Rectal smooth muscle tissue (tissue), 1 donor: ENCODE measurements at regions not wholly inside any gene's neighbourhood (a gene's known extent, or its start where the extent isn't known, plus 50 kb on each side); places are given as distances from the start of the nearest gene placed in this dataset.

ENCODE experiments used
- H3K27ac ChIP-seq: one replicate; pipeline ENCODE4 v1.7.0; 2013; ENCODE audit warnings: low read depth, low read length, inconsistent platforms
- H3K27me3 ChIP-seq: one replicate; pipeline ENCODE4 v1.7.0; 2013; ENCODE audit warnings: low read length; ENCODE audit not compliant: control insufficient read depth, insufficient read depth
- H3K36me3 ChIP-seq: one replicate; pipeline ENCODE4 v1.7.0; 2013; ENCODE audit warnings: low read length; ENCODE audit not compliant: control insufficient read depth, insufficient read depth
- H3K4me1 ChIP-seq: one replicate; pipeline ENCODE4 v1.7.0; 2013; ENCODE audit warnings: low read length; ENCODE audit not compliant: control insufficient read depth, insufficient read depth
- H3K4me3 ChIP-seq: one replicate; pipeline ENCODE4 v1.7.0; 2013; ENCODE audit warnings: low read length
- H3K9ac ChIP-seq: one replicate; pipeline ENCODE4 v1.7.0; 2013; ENCODE audit warnings: low read length

- Histone ChIP-seq H3K27ac (no peak overlapping the region), H3K36me3 (no peaks in the 10 kb centered on the region), H3K9ac (no peak overlapping the region), H3K4me3 (no peak overlapping the region), H3K4me1 (no peaks in the 10 kb centered on the region), H3K27me3 (no peaks in the 10 kb centered on the region)
Measured at GRCh38 chr12:116484807-116485206, 74.4 kb upstream of the MAP1LC3B2 start.

DNA sequence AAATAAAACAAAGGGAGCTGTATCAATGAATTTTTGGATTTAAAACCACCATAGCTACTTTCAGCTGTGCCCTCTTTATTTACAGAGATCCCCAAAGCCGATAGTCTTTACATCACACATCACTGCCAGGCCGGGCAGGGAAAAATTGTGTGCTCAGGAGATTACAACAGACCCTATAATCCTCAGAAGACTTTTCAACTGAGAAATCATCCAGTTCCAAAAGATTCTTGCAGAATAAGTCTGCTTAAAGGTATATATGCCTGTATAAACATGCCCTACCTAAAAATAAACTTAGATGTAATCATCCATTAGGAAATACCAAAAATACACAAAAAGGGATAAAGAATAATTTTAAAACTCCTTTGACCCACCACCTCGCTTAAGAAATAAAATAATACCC, 70.1 kb upstream of the MAP1LC3B2 start:
- no peak overlapping the region for H3K9ac ChIP-seq
- no peaks in the 10 kb centered on the region for H3K36me3 ChIP-seq
- no peaks in the 10 kb centered on the region for H3K4me1 ChIP-seq
- no peak overlapping the region for H3K27ac ChIP-seq
- H3K27me3 ChIP-seq = no peaks in the 10 kb centered on the region
- H3K4me3 ChIP-seq = no peak overlapping the region

- no peaks in the 10 kb centered on the region for H3K36me3 ChIP-seq
- no peaks in the 10 kb centered on the region for H3K27me3 ChIP-seq
- H3K27ac ChIP-seq = no peak overlapping the region
- H3K4me1 ChIP-seq = no peaks in the 10 kb centered on the region
- H3K4me3 ChIP-seq = no peak overlapping the region
- H3K9ac ChIP-seq = no peak overlapping the region
Measured at GRCh38 chr12:116490471-116490870, 68.7 kb upstream of the MAP1LC3B2 start.

DNA sequence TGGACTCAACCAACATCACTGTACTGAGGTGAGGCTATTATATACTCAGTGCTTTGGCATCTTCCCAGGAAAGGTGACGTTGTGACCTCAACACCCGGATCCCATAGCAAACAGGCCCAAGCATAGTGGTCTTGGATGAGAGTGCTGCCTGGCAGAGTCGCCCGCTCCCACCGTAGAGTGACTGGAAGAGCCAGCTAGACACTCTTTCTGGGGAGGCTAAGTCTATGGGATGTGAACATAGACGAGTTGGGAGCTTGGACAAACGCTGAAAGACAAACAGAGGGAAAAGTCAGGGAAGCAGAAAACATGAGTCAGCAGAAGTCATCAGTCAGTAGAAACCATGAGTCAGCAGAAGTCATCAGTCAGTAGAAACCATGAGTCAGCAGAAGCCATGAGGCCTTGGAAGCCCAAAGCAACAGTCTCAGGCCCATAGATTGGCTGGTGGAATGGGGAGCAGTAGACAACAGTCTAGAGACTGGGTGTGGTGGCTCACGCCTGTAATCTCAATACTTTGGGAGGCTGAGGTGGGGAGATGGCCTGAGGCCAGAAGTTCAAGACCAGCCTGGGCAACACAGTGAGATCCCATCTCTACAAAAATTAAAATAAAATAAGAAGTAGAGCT, 66.4 kb upstream of the MAP1LC3B2 start:
- Histone ChIP-seq H3K27me3 (no peaks in the 10 kb centered on the region), H3K36me3 (no peaks in the 10 kb centered on the region), H3K9ac (no peak overlapping the region), H3K4me3 (no peak overlapping the region), H3K27ac (no peak overlapping the region), H3K4me1 (no peaks in the 10 kb centered on the region)

- no peak overlapping the region for H3K9ac ChIP-seq
- H3K4me3 ChIP-seq = no peak overlapping the region
- H3K27me3 ChIP-seq = no peaks in the 10 kb centered on the region
- no peak overlapping the region for H3K27ac ChIP-seq
- H3K4me1 ChIP-seq = no peaks in the 10 kb centered on the region
- no peaks in the 10 kb centered on the region for H3K36me3 ChIP-seq
Measured at GRCh38 chr12:116495260-116495659, 63.9 kb upstream of the MAP1LC3B2 start.

DNA sequence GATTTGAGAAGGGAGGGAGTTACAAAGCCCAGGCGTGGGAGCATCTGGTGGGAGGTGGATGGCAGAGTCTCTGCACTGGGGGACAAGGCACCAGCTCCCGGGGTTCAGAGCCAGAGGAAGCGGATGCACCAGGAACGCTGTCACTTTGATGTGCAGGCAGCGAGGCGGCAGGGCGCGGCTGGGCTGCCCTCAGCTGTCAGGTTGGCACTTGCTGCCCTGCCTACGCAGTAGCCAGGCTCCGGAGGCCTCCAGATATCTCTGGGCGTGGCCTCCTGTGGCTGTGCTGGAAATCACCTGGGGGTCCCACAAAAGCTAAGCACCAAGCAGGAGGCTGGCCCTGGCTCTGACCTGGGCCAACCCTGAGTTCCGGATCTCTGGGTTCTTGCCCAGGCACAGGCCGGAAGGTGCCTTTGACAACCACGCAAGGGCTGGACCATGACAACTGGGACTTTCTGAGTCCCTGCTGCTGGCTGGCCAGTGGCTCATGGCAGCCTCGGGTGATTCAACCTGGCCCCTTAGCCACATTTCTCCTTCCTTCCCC, 62.1 kb upstream of the MAP1LC3B2 start:
- no peaks in the 10 kb centered on the region for H3K4me1 ChIP-seq
- no peaks in the 10 kb centered on the region for H3K36me3 ChIP-seq
- no peak overlapping the region for H3K9ac ChIP-seq
- no peak overlapping the region for H3K4me3 ChIP-seq
- H3K27me3 ChIP-seq = no peaks in the 10 kb centered on the region
- no peak overlapping the region for H3K27ac ChIP-seq

GRCh38 chr12:116498471-116498870, 60.7 kb upstream of the MAP1LC3B2 start:
- no peak overlapping the region for H3K27ac ChIP-seq
- H3K9ac ChIP-seq = no peak overlapping the region
- no peaks in the 10 kb centered on the region for H3K36me3 ChIP-seq
- H3K27me3 ChIP-seq = no peaks in the 10 kb centered on the region
- no peak overlapping the region for H3K4me3 ChIP-seq
- H3K4me1 ChIP-seq = no peaks in the 10 kb centered on the region

GRCh38 chr12:116502141-116502725, 56.9 kb upstream of the MAP1LC3B2 start:
- H3K4me1 ChIP-seq = no peaks in the 10 kb centered on the region
- no peaks in the 10 kb centered on the region for H3K36me3 ChIP-seq
- H3K27ac ChIP-seq = no peak overlapping the region
- H3K4me3 ChIP-seq = no peak overlapping the region
- no peaks in the 10 kb centered on the region for H3K27me3 ChIP-seq
- no peak overlapping the region for H3K9ac ChIP-seq

DNA sequence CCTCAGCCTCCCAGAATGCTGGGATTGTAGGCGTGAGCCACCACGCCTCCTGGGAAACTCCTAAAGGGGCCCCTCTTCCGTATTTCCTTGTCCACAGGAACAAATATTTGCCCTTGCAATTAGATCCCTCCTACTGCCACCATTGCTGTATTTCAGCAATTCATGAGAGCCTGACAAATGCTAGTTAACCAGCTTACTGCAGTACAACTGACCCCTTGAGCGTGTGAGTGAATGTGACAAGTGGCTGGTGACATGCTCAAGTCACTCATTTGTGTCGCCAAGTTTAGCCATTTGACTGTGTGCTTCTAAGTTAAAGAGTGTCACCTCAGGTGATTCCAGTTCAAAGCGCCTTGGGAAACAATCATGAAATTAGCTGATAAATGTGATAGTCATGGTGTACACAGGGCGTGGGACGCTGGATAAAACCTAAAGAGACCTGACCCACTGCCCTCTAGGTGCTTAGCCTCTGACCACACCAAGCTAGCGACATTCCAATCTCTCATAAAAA, 56.1 kb upstream of the MAP1LC3B2 start:
- H3K27ac ChIP-seq = no peak overlapping the region
- H3K36me3 ChIP-seq = no peaks in the 10 kb centered on the region
- no peak overlapping the region for H3K4me3 ChIP-seq
- no peak overlapping the region for H3K9ac ChIP-seq
- H3K27me3 ChIP-seq = no peaks in the 10 kb centered on the region
- H3K4me1 ChIP-seq = peaks cover 2% of the 10 kb centered on the region

GRCh38 chr12:116504438-116504837, 54.7 kb upstream of the MAP1LC3B2 start:
- peaks cover 3% of the 10 kb centered on the region for H3K4me1 ChIP-seq
- no peak overlapping the region for H3K27ac ChIP-seq
- no peaks in the 10 kb centered on the region for H3K27me3 ChIP-seq
- H3K4me3 ChIP-seq = no peak overlapping the region
- H3K9ac ChIP-seq = no peak overlapping the region
- H3K36me3 ChIP-seq = no peaks in the 10 kb centered on the region

DNA sequence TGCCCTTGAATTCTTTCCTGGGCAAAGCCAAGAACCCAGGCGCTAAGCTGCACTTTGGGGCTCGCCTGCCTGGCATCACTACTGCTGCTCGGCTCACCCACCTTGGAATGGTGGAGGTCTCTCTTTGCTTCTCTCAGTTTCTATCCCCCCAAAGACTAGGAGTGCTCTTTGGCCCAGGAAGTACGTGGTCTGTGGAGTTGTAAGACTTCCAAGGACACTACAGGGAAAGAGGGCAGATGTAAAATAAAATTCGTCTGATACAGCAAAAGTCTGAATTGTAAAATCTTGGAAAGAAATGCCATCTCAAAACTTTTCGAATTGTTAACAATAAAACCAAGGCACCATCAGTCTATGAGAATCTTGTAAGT, 52.5 kb upstream of the MAP1LC3B2 start:
- no peaks in the 10 kb centered on the region for H3K36me3 ChIP-seq
- no peak overlapping the region for H3K4me3 ChIP-seq
- no peak overlapping the region for H3K27ac ChIP-seq

DNA sequence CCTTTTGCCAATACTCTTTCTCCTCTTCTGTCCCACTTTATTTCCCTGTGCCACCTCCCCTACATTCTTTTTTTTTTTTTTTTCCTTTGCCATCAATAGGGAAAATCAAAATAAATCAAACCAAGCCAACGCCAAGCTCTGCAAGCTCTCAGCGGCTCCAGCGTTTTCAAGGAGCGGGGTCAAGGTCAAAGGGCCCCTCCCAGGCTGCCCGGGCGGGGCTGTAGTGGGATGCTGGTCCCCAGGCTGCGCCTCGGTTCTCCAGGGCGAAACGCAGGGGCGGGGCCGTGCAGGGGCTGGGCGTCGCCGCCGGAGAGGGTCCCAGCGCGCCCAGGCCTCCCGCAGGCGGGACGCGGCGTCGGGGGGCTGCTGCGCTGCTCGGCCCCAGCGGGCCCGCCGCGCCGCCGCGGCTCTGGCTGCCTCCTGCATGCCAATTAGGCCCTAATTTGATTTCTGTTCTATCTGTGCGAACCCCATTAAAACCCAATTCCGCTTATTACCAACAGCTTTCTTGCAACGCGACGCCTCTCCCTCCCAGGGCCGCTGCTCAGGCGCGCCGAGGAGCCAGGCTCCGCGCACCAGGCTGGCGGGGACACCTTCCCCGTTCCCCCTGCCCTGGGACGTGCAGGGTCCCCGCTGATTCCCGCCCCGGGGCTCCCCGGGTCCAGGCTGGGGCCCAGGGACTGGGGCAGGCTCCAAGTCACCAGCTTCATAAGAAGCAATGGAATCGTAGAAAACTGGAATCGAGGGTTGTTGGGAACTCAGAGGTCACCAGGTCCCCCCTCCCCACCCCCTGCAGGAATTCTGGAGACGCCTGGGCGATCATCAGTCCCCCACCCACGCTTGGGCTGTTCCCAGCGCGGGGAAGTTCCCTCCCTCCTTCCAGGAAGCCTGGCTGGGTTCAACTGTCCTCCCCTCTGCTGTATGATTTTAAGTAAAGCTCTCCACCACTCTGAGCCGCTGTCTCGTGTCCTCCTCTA, 50.7 kb upstream of the MAP1LC3B2 start:
- peak overlapping the region; percentile 44 for H3K27ac ChIP-seq
- H3K4me3 ChIP-seq = peak overlapping the region; percentile 63
- no peaks in the 10 kb centered on the region for H3K27me3 ChIP-seq
- H3K4me1 ChIP-seq = peaks cover 3% of the 10 kb centered on the region
- H3K9ac ChIP-seq = no peak overlapping the region
- no peaks in the 10 kb centered on the region for H3K36me3 ChIP-seq

More for the DNA sequence above, 52.5 kb upstream of the MAP1LC3B2 start:
- no peaks in the 10 kb centered on the region for H3K27me3 ChIP-seq
- H3K9ac ChIP-seq = no peak overlapping the region
- peaks cover 3% of the 10 kb centered on the region for H3K4me1 ChIP-seq
